SK-N-SH (cell line): ENCODE measurements at regions not wholly inside any gene's neighbourhood (a gene's known extent, or its start where the extent isn't known, plus 50 kb on each side); places are given as distances from the start of the nearest gene placed in this dataset.

ENCODE experiments used
- CTCF ChIA-PET: fragments of 300-600, 350-600 bp; formaldehyde crosslinking; extraction: SDS; loops from one replicate; lab custom pipeline; 2021; lab: Yijun Ruan, JAX
- POLR2A ChIA-PET: fragments of 350-600 bp; sonication (Branson Sonifier 250); formaldehyde crosslinking; extraction: SDS; loops from one replicate; lab custom pipeline; 2020; ENCODE audit warnings: antibody characterized with exemption, inconsistent platforms; lab: Yijun Ruan, JAX
- DNase-seq: peaks from one replicate; pipeline ENCODE4 v3.0.0; 2012
- H2AFZ ChIP-seq: fragments of 200-600 bp; sonication (generic); 2 replicates; pipeline ENCODE4 v1.8.1; 2016; ENCODE audit warnings: antibody characterized with exemption, mild to moderate bottlenecking, low read depth
- H3F3A ChIP-seq: fragments of 200-600 bp; sonication (generic); replicated peaks from 2 replicates; pipeline ENCODE3; 2016; ENCODE audit warnings: antibody characterized with exemption, mild to moderate bottlenecking; ENCODE audit not compliant: insufficient read depth
- H3K27ac ChIP-seq, 2 experiments: fragments of 200-500 bp in 1 of 2; fragments of 200-600 bp in 1 of 2; sonication (Bioruptor generic) in 1 of 2; sonication (generic), shearing (Covaris generic) in 1 of 2; 2 replicates each; pipeline versions ENCODE4 v1.5.1 to v1.6.1; 2014 to 2016; ENCODE audit warnings: low read depth in 2 of 2, inconsistent platforms in 1 of 2, low read length in 1 of 2, mild to moderate bottlenecking in 1 of 2, mixed read lengths in 1 of 2
- H3K27me3 ChIP-seq: fragments of 200-600 bp; sonication (generic), shearing (Covaris generic); 2 replicates; pipeline ENCODE4 v1.6.1; 2016; ENCODE audit warnings: mixed run types; ENCODE audit not compliant: insufficient read depth
- H3K36me3 ChIP-seq, 2 experiments: fragments of 200-500 bp in 1 of 2; fragments of 200-600 bp in 1 of 2; sonication (Bioruptor generic) in 1 of 2; sonication (generic) in 1 of 2; replicated peaks in 1 of 2; 2 replicates each; pipeline versions ENCODE3 to v1.5.1; 2014 to 2016; ENCODE audit warnings: low read length in 1 of 2, mild to moderate bottlenecking in 1 of 2; ENCODE audit not compliant: insufficient read depth in 2 of 2, control insufficient read depth in 1 of 2
- H3K4me1 ChIP-seq, 2 experiments: fragments of 200-500 bp in 1 of 2; fragments of 200-600 bp in 1 of 2; sonication (Bioruptor generic) in 1 of 2; sonication (generic), shearing (Covaris generic) in 1 of 2; 2 replicates each; pipeline versions ENCODE4 v1.5.1 to v1.6.1; 2014 to 2016; ENCODE audit warnings: low read depth in 1 of 2, low read length in 1 of 2, mixed run types in 1 of 2; ENCODE audit not compliant: insufficient read depth in 2 of 2, control insufficient read depth in 1 of 2
- H3K4me2 ChIP-seq: fragments of 200-600 bp; sonication (generic), shearing (Covaris generic); 2 replicates; pipeline ENCODE4 v1.6.1; 2017; ENCODE audit warnings: mixed run types
- H3K4me3 ChIP-seq, 2 experiments: fragments of 200-500 bp in 1 of 2; fragments of 200-600 bp in 1 of 2; sonication (Bioruptor generic) in 1 of 2; sonication (generic), shearing (Covaris generic) in 1 of 2; 2 replicates each; pipeline versions ENCODE4 v1.5.1 to v1.8.1; 2014 to 2016; ENCODE audit warnings: low read depth in 2 of 2, inconsistent platforms in 1 of 2, low read length in 1 of 2, mild to moderate bottlenecking in 1 of 2, mixed read lengths in 1 of 2, moderate library complexity in 1 of 2
- H3K79me2 ChIP-seq: fragments of 200-600 bp; sonication (generic); 2 replicates; pipeline ENCODE4 v1.8.1; 2017; ENCODE audit warnings: mild to moderate bottlenecking; ENCODE audit not compliant: insufficient read depth
- H3K9ac ChIP-seq: fragments of 200-600 bp; sonication (generic); 2 replicates; pipeline ENCODE4 v1.6.1; 2017; ENCODE audit warnings: mixed run types
- H3K9me2 ChIP-seq: fragments of 200-600 bp; sonication (generic); 2 replicates; pipeline ENCODE4 v1.6.1; 2017; ENCODE audit warnings: mixed run types
- H3K9me3 ChIP-seq: fragments of 200-600 bp; sonication (generic); 2 replicates; pipeline ENCODE4 v1.6.1; 2017; ENCODE audit warnings: mixed run types, mild to moderate bottlenecking, moderate library complexity
- H4K20me1 ChIP-seq: fragments of 200-600 bp; sonication (generic); 2 replicates; pipeline ENCODE4 v1.6.1; 2017; ENCODE audit warnings: mild to moderate bottlenecking, mixed run types; ENCODE audit not compliant: insufficient read depth
- CHD2 ChIP-seq: fragments of 150-350 bp; IDR thresholded peaks from 2 replicates; pipeline ENCODE4 v1.6.1; 2018; ENCODE audit warnings: low read length; ENCODE audit not compliant: partially characterized antibody
- ELF1 ChIP-seq: IDR thresholded peaks from 2 replicates; pipeline ENCODE4 v1.4.0; 2012
- EZH2phosphoT487 ChIP-seq: fragments of 200-600 bp; sonication (generic); IDR thresholded peaks from 2 replicates; pipeline ENCODE4 v1.6.1; 2017; ENCODE audit warnings: low read depth, mixed run types, mild to moderate bottlenecking, antibody characterized with exemption, moderate library complexity, borderline replicate concordance
- FOXJ3 ChIP-seq: sonication (generic); formaldehyde crosslinking; IDR thresholded peaks from 2 replicates; pipeline ENCODE4 v1.5.1; 2020; ENCODE audit warnings: mild to moderate bottlenecking, missing genetic modification reagents
- GATA2 ChIP-seq: sonication (generic); formaldehyde crosslinking; IDR thresholded peaks from 2 replicates; pipeline ENCODE4 v1.5.0; 2020; ENCODE audit warnings: mild to moderate bottlenecking, missing genetic modification reagents
- MAX ChIP-seq: IDR thresholded peaks from 2 replicates; pipeline ENCODE4 v1.4.0; 2012; ENCODE audit warnings: low read depth
- MXI1 ChIP-seq: IDR thresholded peaks from 2 replicates; pipeline ENCODE4 v1.6.1; 2012; ENCODE audit warnings: mild to moderate bottlenecking, low read depth, low read length, improper control_type of control experiment
- NRF1 ChIP-seq: IDR thresholded peaks from 2 replicates; pipeline ENCODE4 v1.6.1; 2012; ENCODE audit warnings: low read depth, mild to moderate bottlenecking, low read length
- PBX3 ChIP-seq: IDR thresholded peaks from 2 replicates; pipeline ENCODE4; 2012
- SIN3A ChIP-seq: IDR thresholded peaks from 2 replicates; pipeline ENCODE4 v1.6.1; 2012; ENCODE audit warnings: low read depth, mild to moderate bottlenecking, low read length, moderate library complexity, borderline replicate concordance
- TAF1 ChIP-seq: IDR thresholded peaks from 2 replicates; pipeline ENCODE4 v1.6.1; 2012; ENCODE audit warnings: low read depth, mild to moderate bottlenecking, low read length, moderate library complexity, borderline replicate concordance
- TCF12 ChIP-seq: IDR thresholded peaks from 2 replicates; pipeline ENCODE4 v1.4.0; 2012
- TEAD4 ChIP-seq: IDR thresholded peaks from 2 replicates; pipeline ENCODE4 v1.4.0; 2012; ENCODE audit warnings: mild to moderate bottlenecking, borderline replicate concordance; ENCODE audit not compliant: insufficient read depth
- USF2 ChIP-seq: fragments of 150-350 bp; IDR thresholded peaks from 2 replicates; pipeline ENCODE4 v1.6.1; 2017; ENCODE audit warnings: antibody characterized with exemption, low read length, low read depth, borderline replicate concordance
- ZBTB33 ChIP-seq: IDR thresholded peaks from 2 replicates; pipeline ENCODE4 v1.4.0; 2012; ENCODE audit warnings: low read depth, borderline replicate concordance
- WGBS: methylation state at CpG from one replicate; pipeline ENCODE4 v1.1.6; 2017; ENCODE audit warnings: low lambda C conversion rate; 5-methylcytosine and 5-hydroxymethylcytosine counted together

GRCh38 chr4:178242655-178243054 lies 800.4 kb upstream of the AGA start:
- Histone ChIP-seq H3K36me3 (no peaks in the 10 kb centered on the region), H3K27ac (no peak overlapping the region), H3K9ac (no peak overlapping the region), H3K4me3 (no peak overlapping the region), H3K9me2 (no peaks in the 10 kb centered on the region), H3F3A (no peaks in the 10 kb centered on the region), H2AFZ (no peak overlapping the region), H3K27me3 (no peaks in the 10 kb centered on the region), H4K20me1 (no peaks in the 10 kb centered on the region), H3K79me2 (no peaks in the 10 kb centered on the region), H3K4me2 (no peak overlapping the region), H3K9me3 (no peaks in the 10 kb centered on the region), H3K4me1 (no peaks in the 10 kb centered on the region)
- no peak for DNase-seq
- ChIA-PET POLR2A (no interaction called here), CTCF (no interaction called here)
- 3% methylated on average over 5 of the region's 6 CpGs for WGBS
- no peak for TF ChIP-seq MAX
- TF ChIP-seq NRF1, result no peak
- no peak for TF ChIP-seq PBX3
- no peak for TF ChIP-seq CHD2

- CTCF ChIA-PET, result no interaction called here
- no peaks in the 10 kb centered on the region for H3K27me3 ChIP-seq
- 8% methylated on average over 1 of the region's 1 CpG for WGBS
- no peak overlapping the region for H3K9ac ChIP-seq
- TF ChIP-seq SIN3A (no peak), EZH2phosphoT487 (no peak), NRF1 (no peak), FOXJ3 (CRISPR knock-in tag) (no peak)
- no peaks in the 10 kb centered on the region for H4K20me1 ChIP-seq
- DNase-seq, result no peak
- H3F3A ChIP-seq, result no peaks in the 10 kb centered on the region
- no peak overlapping the region for H3K27ac ChIP-seq
- no peaks in the 10 kb centered on the region for H3K4me1 ChIP-seq
- H3K9me2 ChIP-seq, result no peaks in the 10 kb centered on the region
- H3K4me3 ChIP-seq, result no peak overlapping the region
- H3K9me3 ChIP-seq, result no peaks in the 10 kb centered on the region
- H3K36me3 ChIP-seq, result no peaks in the 10 kb centered on the region
- POLR2A ChIA-PET, result interaction anchor here (0.6 kb wide), 2 partner anchors 14 to 646 kb away, joined by 3 to 4 read pairs; no protein-coding TSS in a partner anchor
- no peak overlapping the region for H2AFZ ChIP-seq
- no peaks in the 10 kb centered on the region for H3K79me2 ChIP-seq
- H3K4me2 ChIP-seq, result no peak overlapping the region
These were observed 802.5 kb upstream of the AGA start for GRCh38 chr4:178244785-178245184.

- POLR2A ChIA-PET, result no interaction called here
- CTCF ChIA-PET, result no interaction called here
These were observed 812.9 kb upstream of the AGA start for GRCh38 chr4:178255172-178255571.

More at GRCh38 chr4:178255172-178255571, 812.9 kb upstream of the AGA start:
- no peaks in the 10 kb centered on the region for H3K9me3 ChIP-seq
- no peak for DNase-seq
- H3K4me2 ChIP-seq, result no peak overlapping the region
- no peak overlapping the region for H3K27ac ChIP-seq
- no peaks in the 10 kb centered on the region for H3K4me1 ChIP-seq
- no peak overlapping the region for H3K9ac ChIP-seq
- no peaks in the 10 kb centered on the region for H3F3A ChIP-seq
- H2AFZ ChIP-seq, result no peak overlapping the region
- TF ChIP-seq ELF1 (no peak), GATA2 (no peak), TAF1 (no peak), PBX3 (no peak), ZBTB33 (no peak), TCF12 (no peak), TEAD4 (no peak), USF2 (no peak), MAX (no peak), MXI1 (no peak)
- H3K4me3 ChIP-seq, result no peak overlapping the region
- no peaks in the 10 kb centered on the region for H4K20me1 ChIP-seq
- WGBS, result 0% methylated on average over 1 of the region's 1 CpG
- H3K79me2 ChIP-seq, result no peaks in the 10 kb centered on the region
- H3K36me3 ChIP-seq, result no peaks in the 10 kb centered on the region
- no peaks in the 10 kb centered on the region for H3K9me2 ChIP-seq
- no peaks in the 10 kb centered on the region for H3K27me3 ChIP-seq
